Activated CD8-positive, alpha-beta memory T cell treated with anti-CD3 and anti-CD28 coated beads for 36 hours (primary cell): ENCODE measurements at regions not wholly inside any gene's neighbourhood (a gene's known extent, or its start where the extent isn't known, plus 50 kb on each side); places are given as distances from the start of the nearest gene placed in this dataset.

Experiments used
- CTCF ChIA-PET: fragments of 350-600 bp; sonication (Branson Sonifier 250); formaldehyde crosslinking; loops from one replicate; lab custom pipeline; 2021; ENCODE audit warnings: antibody characterized with exemption; lab: Charles Lee
- POLR2A ChIA-PET: fragments of 350-600 bp; sonication (Branson Sonifier 250); formaldehyde crosslinking; loops from one replicate; lab custom pipeline; 2021; ENCODE audit warnings: antibody characterized with exemption; lab: Charles Lee

DNA sequence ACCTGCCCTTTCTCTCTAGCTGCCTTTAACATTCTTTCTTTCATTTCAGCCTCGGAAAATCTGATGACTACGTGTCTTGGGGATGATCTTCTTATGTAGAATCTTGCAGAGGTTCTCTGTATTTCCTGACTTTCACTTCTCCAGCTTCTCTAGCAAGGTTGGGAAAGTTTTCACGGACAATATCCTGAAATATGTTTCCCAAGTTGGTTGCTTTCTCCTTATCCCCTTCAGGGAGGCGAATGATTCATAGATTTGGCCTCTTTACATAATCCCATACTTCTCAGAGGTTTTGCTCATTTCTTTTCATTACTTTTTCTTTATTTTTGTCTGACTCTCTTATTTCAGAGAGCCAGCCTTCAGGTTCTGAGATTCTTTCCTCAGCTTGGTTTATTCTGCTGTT, 62.1 kb upstream of the CCDC54 start:
- CTCF ChIA-PET: no interaction called here
- POLR2A ChIA-PET: no interaction called here

DNA sequence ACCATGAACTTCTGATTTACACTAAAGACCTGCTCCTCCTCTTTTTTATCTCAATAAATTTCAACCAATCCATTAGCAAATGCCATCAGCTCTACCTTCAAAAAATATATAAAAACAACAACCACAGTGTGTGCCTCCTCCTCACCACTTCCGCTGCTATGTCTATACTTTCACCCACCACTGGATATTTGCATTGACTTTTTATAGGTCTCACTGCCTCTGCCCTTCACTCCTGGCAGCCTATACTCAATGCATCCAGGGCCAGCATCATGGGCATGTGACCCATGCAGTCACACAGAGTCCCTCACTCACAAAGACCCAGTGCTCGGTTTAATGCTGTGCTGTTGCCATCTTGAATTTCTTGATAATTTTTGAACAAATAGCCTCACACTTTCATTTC, 53.5 kb upstream of the CCDC54 start:
- ChIA-PET CTCF (no interaction called here), POLR2A (no interaction called here)

DNA sequence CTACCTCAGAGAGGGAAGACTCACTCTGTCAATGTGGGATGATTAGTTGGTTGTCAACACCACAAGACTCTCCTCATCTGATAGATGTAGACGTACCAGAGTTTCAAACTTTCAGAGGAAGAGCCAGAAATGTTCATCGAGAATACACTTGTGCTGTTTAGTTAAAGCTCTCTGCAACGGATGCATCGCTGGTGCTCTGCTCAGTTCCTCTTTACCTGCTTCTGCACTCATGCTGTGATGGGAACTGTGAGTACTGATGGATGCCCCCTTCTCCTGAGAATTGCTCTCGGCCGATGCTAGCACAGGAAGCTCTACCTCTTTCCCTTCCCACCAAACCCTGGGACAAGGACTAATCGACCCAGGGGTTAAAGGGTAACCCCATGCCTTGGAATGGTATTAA, 51.8 kb upstream of the CCDC54 start:
- ChIA-PET CTCF (no interaction called here), POLR2A (no interaction called here)
